CD4-positive, alpha-beta T cell treated with Interleukin-4 for 4 hours (primary cell): ENCODE measurements at regions not wholly inside any gene's neighbourhood (a gene's known extent, or its start where the extent isn't known, plus 50 kb on each side); places are given as distances from the start of the nearest gene placed in this dataset.

ENCODE experiments used
- DNase-seq: peaks from one replicate; pipeline ENCODE4 v3.0.0-alpha.2; 2020

DNA sequence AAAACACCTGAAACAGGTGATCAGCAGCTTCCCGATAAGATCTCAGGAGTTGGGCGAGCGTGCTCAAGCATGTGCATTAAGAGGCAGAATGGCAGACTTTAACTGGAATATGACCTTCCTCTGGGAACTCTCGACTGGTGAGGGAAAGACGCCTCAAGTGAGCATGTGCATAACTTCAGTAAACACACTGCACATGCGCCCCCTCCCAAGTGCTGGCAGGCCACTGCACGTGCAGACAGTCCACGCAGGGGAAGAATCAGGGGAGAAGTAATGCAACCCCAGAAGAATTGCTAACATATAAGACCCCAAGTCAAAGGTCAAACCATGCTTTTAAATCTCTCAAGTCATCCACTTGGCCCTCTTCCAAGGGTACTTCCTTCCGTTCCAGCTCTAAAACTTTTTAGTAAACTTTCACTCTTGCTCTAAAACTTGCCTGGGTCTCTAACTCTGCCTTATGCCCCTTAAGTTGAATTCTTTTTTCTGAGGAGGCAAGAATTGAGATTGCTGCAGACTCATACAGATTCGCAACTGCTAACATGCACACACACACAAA lies 541.0 kb downstream of the TNS3 start:
- no peak for DNase-seq

DNA sequence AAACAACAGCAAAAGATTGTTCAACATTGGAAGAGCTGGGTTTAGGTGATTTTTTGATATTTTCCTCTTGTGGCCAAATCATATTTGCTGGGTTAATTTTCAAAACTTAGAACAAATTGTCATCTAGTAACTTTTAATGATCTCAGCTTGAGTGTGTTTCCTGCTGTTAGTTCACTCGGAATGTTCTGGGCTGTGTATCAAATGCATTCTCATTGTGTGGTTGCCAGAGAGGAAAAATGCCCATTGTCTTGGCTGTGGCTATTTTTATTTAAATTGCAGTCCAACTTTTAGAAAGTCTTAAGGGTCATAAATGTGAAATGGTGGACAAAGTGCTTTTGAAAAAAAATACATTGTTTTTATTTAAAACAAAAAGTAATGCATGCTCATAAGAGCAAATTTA lies 542.0 kb downstream of the TNS3 start:
- no peak for DNase-seq

DNA sequence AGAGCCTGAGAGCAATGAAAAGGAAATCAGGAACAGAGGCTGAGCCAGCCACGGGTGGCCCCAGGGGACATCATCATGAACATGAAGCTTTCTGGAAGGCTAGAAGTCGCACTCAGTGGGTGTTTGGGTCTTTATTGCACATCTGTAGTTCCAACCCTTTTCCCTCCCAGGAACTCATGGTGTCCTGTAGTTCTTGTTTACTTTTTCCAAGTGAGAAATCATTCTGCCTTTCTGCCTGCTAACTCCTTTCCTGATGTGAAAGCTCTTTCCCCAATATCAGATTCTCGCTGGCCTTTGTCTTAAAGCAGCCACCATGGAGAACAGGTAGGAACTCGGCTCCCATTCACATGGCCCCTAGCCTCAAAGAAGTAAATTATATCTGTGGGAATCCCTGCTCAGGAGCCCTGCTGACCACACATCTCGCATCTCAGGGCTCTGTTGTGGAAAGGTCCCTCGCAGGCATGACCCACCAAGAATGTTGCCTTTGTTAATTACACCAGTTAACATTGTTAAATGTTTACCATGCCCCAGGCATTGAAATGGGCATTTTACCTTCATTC lies 542.7 kb downstream of the TNS3 start:
- no peak for DNase-seq

DNA sequence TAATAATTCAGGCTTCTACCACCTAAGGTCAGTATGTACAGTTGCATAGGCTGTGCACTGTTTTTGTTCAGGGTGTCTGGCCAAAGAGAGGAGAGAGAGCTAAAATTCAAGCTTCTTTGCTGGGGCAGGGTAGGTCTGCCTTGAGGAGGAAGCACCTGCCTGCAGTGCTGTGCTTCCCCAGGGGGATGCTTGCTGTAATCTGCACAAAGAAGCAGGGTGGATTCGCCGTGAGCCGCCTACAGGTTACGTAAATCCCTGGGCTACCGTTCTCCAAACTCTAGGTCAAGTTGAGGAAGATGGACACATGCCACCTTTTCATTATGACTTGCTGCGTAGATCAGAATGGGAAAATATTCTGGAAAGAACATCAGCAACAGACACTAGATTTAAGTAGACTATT lies 543.3 kb downstream of the TNS3 start:
- no peak for DNase-seq

DNA sequence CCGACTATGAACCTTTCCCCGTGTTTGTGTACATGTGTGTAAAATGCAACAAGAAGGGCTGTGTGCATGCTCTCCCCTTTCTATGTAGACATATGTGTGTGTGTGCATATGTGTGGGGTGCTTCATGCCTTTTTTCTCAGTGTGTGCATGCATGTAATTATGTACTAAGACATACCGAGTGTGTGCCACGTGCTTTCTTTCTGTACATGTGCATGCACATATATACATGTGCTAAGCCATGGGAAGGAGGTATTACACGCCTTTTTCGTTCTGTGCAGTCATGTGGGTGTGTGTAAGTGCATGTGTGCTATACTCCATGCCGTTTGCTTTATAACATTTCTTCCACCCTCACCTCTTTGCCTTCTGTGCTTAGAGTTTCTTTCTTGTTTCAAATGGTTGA lies 544.3 kb downstream of the TNS3 start:
- no peak for DNase-seq

DNA sequence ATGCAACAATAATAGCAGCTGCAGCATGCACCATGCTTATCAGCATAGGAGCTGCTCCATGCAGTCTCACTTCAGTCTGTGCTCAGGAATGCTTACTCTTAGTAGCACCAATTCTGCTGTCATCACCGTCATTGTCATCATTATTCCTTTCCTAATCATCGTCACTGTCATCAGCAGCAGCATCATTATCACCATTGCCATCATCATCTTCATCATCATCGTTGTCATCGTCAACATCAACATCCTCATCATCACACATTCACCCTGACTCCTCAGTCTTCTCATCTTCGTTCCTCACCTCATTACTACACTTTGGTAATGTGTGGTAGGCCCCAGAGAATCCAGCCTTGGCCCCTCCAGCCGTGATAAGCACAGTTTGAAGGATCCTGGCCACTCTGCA lies 545.0 kb downstream of the TNS3 start:
- DNase-seq = no peak

DNA sequence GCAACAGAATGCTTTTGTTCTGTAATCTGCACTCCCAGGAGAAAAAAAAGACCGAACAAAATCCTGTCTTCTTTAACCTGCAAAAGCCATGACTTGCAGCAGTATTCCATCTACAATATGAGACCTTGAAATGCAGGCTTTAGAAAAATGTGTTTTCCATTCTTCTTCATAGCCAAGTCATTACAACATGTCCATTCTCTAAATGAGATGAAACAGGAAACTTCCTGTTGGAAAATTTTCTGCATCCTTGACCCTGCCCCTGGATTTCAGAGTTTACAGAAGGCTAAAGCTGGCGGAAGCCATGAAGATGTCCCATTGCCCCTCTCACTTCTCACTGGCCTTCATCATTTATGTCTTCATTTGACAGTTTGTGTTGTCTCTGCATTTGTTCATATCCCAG lies 546.4 kb downstream of the TNS3 start:
- no peak for DNase-seq

DNA sequence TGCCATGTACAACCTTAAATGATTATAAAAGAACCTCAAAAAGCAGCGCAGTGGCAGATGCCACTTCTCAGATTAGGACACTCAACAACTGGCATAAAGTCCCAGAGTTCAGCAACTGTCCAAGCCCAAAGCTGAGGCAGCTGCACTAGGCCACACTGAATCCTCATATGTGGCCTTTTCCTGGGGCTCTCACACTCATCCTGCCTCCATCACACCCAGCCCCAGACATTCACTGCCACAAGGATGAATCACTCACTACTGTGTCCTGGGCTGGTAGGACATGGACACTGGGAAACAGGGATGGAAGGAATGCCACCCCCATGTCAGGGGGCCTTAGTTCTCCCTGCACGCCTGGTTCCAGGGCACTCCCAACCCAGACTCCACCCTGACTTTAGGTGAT lies 547.7 kb downstream of the TNS3 start:
- no peak for DNase-seq

DNA sequence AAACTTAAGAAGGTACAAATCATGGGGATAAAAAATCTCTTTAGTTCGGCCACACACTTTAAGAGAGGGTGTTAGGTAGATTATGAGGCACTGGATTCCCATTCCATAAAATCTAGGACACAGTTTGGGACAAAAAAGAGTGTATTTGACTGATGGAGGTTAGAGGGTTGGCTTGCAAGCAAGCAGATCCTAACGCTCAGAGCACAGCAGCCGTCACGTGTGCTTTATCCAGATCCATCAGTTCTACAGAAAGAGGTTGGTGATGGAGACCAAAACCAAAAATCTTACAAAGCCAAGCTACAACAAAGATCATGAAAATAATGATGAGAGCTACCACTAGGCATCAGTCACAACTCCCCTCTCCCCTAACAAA lies 549.4 kb downstream of the TNS3 start:
- no peak for DNase-seq

DNA sequence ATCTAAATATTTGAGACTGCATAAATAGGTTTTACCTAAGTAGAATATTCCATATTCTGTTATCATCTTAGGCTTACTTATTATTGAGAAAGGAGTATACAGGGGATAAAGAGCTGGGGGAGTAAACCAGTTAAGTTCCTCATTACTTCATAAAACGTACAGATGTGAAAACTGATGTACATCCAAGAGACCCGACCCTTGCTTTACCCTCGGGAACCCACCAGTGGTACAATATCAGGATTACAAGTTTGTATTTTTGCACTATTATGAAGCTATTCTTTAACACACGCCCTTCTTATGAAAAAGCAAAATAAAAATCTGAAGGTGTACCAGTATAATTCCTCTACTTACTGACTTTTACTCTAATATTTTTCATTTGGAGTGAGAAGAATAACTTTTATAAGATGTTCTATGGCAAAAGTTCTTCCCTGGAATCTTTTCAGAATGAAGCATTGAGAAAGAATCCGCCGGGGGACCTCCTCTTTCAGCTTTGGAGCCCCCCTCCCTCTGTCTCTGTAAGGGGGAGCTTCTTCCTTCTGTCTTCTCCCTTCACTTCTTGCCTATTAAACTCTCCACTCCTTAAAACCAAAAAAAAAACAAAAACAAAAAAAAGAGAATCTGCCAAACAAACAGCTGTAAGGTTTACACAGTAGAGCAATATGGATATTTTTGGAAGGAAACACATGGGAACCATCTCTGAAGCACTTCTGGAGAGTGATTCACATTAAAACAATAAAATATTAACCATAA lies 550.0 kb downstream of the TNS3 start:
- DNase-seq = no peak

DNA sequence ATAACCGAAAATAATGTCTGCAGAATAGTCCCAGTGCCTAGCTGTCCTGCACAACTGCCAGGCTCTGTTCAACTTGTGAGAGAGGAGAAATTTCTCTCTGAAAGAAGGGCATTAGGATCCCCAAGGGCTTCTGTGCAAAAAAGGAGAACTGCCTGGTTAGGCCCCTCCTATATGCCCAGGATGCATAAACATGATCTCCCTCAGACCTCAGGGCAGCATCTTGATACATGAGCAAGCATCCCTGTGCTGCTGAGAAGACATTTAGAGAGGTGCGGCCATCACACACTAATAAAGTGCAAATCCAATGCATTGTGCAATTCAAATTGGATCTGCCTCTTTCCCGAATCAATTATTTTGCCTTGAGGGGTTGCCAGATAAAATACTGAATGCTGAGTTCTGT lies 553.6 kb downstream of the TNS3 start:
- no peak for DNase-seq

DNA sequence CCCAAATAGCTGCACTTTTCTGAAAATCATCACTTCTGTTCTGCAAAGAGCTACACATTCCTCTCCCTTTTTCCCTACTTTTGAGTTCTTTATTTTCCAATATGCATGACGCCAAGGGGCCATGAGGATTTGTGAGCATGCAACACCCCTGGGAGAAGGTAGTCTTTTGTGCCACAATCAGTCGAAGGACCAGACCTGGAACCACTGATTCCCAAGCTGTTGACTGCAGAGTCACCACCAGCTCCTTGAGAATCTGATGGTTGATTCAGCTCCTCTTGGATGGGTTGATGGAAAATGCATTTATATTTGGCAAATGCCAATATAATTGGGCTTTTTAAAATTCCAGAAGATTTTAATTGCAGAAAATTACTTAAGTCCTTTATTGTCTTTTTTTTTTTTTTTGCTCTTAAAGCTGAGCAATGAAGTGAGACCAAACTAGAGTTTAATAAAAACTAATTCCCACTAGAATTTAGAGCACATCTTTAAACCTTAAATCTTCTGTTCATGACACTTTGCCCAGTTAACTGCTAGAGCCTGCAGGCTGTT lies 554.1 kb downstream of the TNS3 start:
- no peak for DNase-seq

DNA sequence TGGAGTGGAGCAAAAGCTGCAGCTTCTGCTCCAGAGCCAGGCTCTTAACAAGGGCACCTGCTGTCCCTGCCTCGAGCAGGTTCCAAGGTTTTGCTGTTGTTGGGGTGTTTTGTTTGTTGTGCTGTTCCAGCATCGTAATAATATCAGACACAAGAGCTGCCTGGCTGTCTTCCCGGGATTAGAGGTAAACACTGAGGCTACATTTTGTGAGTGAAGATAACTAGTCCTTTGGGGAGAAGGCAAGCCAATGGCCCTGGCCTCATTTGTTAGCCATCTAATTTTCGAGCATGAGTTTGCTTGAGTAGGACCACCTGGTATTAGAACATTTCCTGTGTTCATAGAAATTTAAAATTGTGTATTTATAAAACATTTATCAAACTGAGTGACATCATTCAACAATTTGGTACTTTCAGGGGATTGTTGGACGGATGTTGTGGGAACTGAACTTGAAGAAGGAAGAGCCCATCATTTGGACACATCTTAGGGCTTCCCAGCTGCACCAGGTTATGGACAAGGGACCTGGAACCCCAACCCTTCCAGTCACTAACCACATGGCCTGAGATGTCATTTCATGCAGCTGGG lies 555.0 kb downstream of the TNS3 start:
- no peak for DNase-seq

DNA sequence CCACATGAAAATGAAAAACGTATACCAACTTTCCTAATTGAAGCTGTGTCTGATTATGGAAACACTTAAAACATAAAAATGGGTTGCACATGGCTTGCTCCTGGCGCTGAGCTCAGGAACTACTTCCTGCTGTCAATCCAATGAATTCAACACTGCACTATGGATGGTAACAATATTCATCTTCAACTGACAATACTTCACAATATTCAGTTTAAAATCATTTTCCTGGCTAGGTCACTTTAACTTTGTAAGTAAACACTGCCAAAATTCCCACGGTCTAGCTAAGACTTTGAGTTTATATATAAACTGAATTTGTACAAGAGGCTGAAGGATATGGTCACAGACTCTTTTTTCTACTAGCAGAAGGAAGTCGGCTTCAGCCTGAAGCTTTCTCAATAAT lies 556.9 kb downstream of the TNS3 start:
- no peak for DNase-seq

DNA sequence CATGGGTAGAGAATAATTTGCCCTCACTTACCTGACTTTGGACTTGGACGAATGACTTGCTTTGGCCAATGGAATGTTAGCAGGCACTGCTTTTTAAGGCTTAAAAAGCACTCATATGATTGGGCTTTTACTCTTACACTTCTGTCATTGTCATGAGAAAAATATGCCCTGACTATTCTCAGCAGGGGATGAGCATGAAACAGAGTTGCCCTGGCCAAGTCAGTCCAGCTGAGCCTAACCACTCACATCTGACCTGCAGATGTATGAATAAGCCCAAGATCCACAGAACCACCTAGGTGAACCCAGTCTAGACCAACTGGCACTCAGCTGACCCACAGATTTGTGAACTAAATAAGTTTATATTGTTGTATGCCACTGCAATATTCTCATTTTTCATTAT lies 573.5 kb downstream of the TNS3 start:
- DNase-seq = no peak

DNA sequence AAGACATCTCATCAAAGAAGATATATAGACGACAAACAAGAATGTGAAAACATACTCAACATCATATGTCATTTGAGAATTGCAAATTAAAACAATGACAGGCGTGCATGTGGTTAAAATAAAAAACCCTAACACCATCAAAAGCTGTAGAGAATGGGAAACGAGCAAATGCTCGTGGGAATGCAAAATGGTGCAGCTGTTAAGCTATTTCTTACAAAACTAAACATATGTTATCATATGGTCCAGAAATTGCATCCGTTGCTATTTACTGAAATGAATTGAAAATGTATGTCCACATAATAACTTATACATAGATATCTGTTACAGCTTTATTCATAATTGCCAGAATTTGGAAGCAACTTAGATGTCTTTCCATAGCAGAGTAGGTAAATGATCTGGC lies 574.4 kb downstream of the TNS3 start:
- no peak for DNase-seq

DNA sequence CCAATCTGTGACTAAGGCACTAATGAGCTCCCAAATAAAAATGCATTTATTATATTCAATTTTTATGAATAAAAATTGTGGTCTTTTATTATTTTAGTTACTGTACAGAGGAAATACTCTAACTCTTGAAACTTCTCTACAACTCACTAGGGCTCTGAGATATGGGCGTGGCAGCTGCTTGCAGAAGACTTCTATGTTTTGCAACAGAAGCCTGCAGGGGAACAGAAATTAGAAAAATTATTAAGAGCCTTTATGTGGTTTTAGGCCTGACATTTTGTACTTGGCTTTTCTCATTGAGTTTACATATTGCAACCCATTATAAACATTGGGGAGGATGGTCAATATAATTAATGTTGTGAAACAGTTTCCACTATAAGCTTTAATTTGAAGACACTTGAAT lies 581.4 kb downstream of the TNS3 start:
- no peak for DNase-seq

DNA sequence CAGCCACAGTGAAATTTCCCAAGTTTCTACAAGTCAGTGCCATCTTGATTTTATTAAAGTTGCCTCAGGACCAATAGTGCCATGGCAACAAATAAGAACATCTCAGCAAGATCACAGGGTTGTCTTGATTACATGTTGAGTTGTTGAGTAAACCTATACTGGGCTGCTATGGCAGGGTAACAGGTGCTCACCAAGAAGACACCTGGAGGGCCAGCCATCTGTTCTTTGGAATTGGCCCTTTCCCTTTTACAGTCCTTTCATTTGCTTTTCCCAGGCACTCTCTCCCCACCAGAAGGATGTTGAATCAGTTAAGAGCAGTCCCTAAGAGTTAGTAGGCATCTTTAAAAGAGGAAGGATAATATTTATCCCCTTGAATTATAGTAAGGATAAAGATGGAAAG lies 582.0 kb downstream of the TNS3 start:
- DNase-seq = no peak

DNA sequence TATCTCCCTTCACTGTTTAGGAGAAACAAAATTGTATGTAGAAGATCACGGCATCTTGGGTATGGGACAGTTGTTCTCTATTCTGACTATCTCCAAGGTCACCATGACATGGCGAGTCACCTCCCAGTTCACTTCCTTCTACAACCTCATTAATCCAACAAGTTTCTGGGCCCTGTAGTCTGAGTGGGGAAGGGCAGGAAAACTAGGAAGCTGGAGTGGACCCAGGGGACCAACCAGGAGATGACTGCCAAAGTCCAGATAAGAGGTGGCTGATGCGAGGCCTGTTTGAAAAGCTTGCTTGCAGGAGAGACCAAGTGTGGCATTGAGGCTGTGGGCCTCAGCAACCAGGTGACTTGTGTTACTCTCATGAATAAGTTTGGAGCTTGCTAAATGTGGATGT lies 584.9 kb downstream of the TNS3 start:
- no peak for DNase-seq

DNA sequence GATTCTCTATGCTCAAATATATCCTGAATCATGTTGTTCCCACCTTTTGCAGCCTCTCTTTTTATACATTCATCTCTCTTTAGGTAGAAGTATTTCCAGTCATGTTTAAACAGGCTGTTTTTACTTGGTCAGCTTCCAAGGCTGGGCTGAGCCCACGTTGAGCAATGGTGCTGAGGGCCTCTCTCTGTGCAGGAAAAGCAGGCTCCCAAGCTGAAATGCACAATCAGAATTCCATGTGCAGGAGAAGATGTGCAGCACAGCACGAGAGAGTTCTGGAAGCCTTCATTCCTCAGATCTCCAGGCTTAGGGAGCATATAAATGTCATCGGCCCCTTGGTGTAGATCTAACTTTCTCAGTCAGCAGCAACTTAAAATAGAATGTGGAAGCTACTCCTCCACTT lies 588.5 kb downstream of the TNS3 start:
- DNase-seq = no peak

DNA sequence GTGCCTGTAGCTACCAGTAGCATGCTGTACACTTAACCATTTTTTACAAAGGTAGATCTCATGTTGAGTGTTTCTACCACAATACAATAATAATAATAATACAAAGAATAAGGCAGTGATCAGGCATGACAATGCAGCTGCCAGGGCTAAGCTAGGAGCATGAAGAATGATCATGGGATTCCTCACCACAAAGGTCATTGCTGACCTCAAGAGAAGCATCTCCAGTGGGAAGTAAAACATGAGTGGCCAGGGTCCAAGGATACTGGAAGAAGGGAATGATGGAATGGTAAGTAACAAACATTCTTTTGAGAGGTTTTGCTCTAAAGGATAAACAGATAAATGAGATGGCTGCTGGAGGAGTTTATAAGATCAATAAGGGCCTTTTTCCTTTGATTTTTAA lies 591.1 kb downstream of the TNS3 start:
- DNase-seq = no peak

DNA sequence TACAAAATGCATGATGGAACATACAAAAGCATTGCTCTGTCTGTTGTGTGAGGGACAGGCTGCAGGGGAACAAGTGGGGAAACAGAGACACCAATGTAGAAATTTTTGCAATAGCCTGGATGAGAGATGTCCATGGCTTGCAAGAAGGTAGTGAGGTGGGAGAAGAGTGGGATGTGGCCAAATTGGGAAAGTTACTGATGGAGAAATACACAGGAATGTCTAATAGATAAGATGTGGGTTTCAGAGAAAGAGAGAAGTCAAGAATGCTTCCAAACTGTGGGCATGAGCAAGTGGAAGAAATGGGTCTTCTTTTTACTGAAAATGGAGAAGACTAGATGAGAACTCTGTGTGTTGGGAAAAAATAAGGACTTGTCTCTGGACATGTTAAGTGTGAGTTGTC lies 592.7 kb downstream of the TNS3 start:
- no peak for DNase-seq

DNA sequence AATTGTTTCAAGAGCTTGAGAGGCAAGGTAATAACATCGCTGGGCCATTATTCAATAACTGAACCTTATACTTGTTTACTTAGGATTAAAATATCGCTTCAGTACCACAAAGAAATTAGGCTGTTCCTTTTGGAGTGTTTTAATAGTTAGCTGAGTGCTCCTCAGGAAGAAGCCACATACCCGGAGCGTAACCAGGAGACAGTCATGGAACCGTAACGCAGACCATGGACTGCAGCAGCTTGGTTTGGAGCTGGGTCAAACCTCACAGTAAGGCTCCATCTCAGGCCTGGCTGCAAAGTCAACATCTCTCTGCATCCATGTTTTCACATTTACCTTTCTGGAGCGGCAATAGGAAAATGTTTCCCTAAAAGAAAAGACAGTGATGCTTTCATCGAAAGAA lies 599.0 kb downstream of the TNS3 start:
- DNase-seq = no peak

DNA sequence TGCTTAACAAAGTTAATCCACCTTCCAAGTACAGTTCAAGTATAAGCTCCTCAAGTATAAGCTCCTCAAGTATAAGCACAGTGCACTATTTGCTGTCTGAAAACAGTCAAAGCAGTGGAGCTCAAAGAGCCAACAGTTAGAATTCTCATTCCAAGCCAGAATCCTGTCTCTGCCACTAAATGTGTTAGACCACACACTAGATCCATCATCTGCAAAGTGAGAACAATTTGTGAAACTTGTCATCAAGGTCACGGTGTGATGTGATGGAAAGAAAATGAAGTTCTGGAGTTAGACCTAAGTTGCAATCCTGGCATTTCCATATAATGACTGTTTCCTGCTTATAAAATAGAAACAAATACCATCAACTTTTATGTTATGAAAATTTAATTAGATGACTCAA lies 602.5 kb downstream of the TNS3 start:
- no peak for DNase-seq
